ENCODE measurements at regions not wholly inside any gene's neighbourhood (a gene's known extent, or its start where the extent isn't known, plus 50 kb on each side); places are given as distances from the start of the nearest gene placed in this dataset.

- Histone ChIP-seq H3K27me3 (ENCODE audit: control insufficient read depth in 1 of 2, insufficient read depth in 2 of 2, low read length in 2 of 2) (peaks cover 0 to 14% of the 10 kb centered on the region in 2 experiments; a peak in 1 of 5 replicates), H3K4me2 (ENCODE audit: low read depth, low read length) (no peak overlapping the region), H3K4me1 (ENCODE audit: insufficient read depth, low read length) (no peaks in the 10 kb centered on the region), H3K36me3 (replicated peaks in 1 of 2; ENCODE audit: control insufficient read depth in 1 of 2, insufficient read depth in 2 of 2, low read length in 2 of 2) (no peaks in the 10 kb centered on the region), H3K79me2 (ENCODE audit: insufficient read depth, low read length) (no peaks in the 10 kb centered on the region), H4K20me1 (ENCODE audit: insufficient read depth, low read length) (no peaks in the 10 kb centered on the region), H3K9ac (ENCODE audit: insufficient read depth, low read depth, low read length) (no peak overlapping the region), H3K4me3 (replicated peaks in 1 of 3; ENCODE audit: insufficient read depth in 1 of 3, low read depth in 2 of 3, low read length in 3 of 3) (no peak overlapping the region), H3K9me3 (ENCODE audit: low read length) (no peaks in the 10 kb centered on the region), H2AFZ (ENCODE audit: low read length) (no peak overlapping the region), H3K27ac (ENCODE audit: extremely low read length, insufficient read depth, low read length) (no peak overlapping the region)
- in situ Hi-C loops (cut with HindIII; ENCODE audit: extremely low pct_ligation_motif_present, low pct_unique_long_range_greater_than_20kb) (no loop called here), intact Hi-C loops (cut with micrococcal nuclease; ENCODE audit: unreplicated experiment) (no loop called here)
- DNase-seq (ENCODE audit: low spot score) (no peak), FAIRE-seq (no peak), ATAC-seq (no peak)
- CTCF ChIA-PET (ENCODE audit: low intra/inter-chr PET ratio, low total read pairs) = no interaction called here
- WGBS (ENCODE audit: low lambda C conversion rate) = under 1% methylated on average over 4 of the region's 4 CpGs
- no TSS peak for BruUV-seq (replicated peaks)
- POLR2A ChIA-PET = no interaction called here
- TF ChIP-seq ZNF343 (CRISPR knock-in tag; IDR thresholded peaks at IDR 0.05) (no peak), ARNTL (CRISPR knock-in tag; IDR thresholded peaks at IDR 0.05) (no peak), TP53 (CRISPR knock-in tag; conservative IDR thresholded peaks at IDR 0.05) (no peak), AKAP8 (CRISPR knock-in tag; IDR thresholded peaks at IDR 0.05) (no peak), ZNF20 (CRISPR knock-in tag; IDR thresholded peaks at IDR 0.05) (no peak), MIER3 (CRISPR knock-in tag; IDR thresholded peaks at IDR 0.05; ENCODE audit: borderline replicate concordance) (no peak), SOX6 (IDR thresholded peaks at IDR 0.05) (no peak), SOX6 (CRISPR knock-in tag; IDR thresholded peaks at IDR 0.05) (no peak), DMTF1 (CRISPR knock-in tag; IDR thresholded peaks at IDR 0.05) (no peak), ZKSCAN8 (CRISPR knock-in tag; IDR thresholded peaks at IDR 0.05; ENCODE audit: borderline replicate concordance) (no peak), ZNF549 (CRISPR knock-in tag; IDR thresholded peaks at IDR 0.05) (no peak), ZNF687 (CRISPR knock-in tag; IDR thresholded peaks at IDR 0.05) (no peak)
Measured at GRCh38 chr16:66049865-66050264, 316.6 kb upstream of the CDH5 start.
